ENCODE measurements at regions not wholly inside any gene's neighbourhood (a gene's known extent, or its start where the extent isn't known, plus 50 kb on each side); places are given as distances from the start of the nearest gene placed in this dataset.

GRCh38 chr20:50367739-50368375 is 142.3 kb upstream of the PTPN1 start:
- no peak overlapping the region for H3K4me3 ChIP-seq
- no peaks in the 10 kb centered on the region for H3K9me3 ChIP-seq
- peaks cover 0 to 8% (median 6%) of the 10 kb centered on the region in 4 donors for H3K4me1 ChIP-seq
- H3K27ac ChIP-seq (replicated peaks in 1 of 4), result no peak overlapping the region
- no peak for DNase-seq (ENCODE audit: extremely low spot score)
- intact Hi-C loops (cut with DNase I), result no loop called here
- 90% methylated on average over 8 of the region's 9 CpGs for WGBS
- TF ChIP-seq POLR2AphosphoS5 (IDR thresholded peaks at IDR 0.05), result no peak
- no peak for TF ChIP-seq POLR2A (IDR thresholded peaks at IDR 0.05; ENCODE audit: low read depth)
- H3K27me3 ChIP-seq, result no peaks in the 10 kb centered on the region
- H3K36me3 ChIP-seq, result no peaks in the 10 kb centered on the region

DNA sequence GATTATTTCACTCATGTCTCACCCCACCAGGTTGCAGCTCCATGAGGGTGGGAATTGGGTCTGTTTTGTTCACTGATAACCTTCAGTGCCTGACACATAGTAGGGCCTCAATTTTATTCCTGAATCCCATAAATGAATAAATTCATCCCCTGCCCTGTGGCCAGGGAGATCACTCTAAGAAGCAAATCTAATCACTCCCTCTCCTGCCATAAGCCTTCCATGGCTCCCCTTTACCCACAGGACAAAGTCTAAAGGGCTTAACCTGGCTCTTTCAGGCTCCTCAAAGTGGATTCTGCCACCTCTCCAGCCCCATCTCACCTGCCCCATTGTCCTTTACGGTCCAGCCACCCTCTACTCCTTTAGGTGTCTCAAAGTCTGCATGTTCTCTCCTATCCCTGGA is 141.8 kb upstream of the PTPN1 start:
- H3K36me3 ChIP-seq, result no peaks in the 10 kb centered on the region
- H3K27me3 ChIP-seq, result no peaks in the 10 kb centered on the region
- TF ChIP-seq EP300 (IDR thresholded peaks at IDR 0.05) (no peak), POLR2AphosphoS5 (IDR thresholded peaks at IDR 0.05) (no peak), POLR2A (IDR thresholded peaks at IDR 0.05; ENCODE audit: low read depth) (no peak)
- TF ChIP-seq, protein P1, sequence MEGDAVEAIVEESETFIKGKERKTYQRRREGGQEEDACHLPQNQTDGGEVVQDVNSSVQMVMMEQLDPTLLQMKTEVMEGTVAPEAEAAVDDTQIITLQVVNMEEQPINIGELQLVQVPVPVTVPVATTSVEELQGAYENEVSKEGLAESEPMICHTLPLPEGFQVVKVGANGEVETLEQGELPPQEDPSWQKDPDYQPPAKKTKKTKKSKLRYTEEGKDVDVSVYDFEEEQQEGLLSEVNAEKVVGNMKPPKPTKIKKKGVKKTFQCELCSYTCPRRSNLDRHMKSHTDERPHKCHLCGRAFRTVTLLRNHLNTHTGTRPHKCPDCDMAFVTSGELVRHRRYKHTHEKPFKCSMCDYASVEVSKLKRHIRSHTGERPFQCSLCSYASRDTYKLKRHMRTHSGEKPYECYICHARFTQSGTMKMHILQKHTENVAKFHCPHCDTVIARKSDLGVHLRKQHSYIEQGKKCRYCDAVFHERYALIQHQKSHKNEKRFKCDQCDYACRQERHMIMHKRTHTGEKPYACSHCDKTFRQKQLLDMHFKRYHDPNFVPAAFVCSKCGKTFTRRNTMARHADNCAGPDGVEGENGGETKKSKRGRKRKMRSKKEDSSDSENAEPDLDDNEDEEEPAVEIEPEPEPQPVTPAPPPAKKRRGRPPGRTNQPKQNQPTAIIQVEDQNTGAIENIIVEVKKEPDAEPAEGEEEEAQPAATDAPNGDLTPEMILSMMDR (IDR thresholded peaks at IDR 0.05), result no peak
- DNase-seq (ENCODE audit: extremely low spot score), result no peak
- H3K4me3 ChIP-seq, result no peak overlapping the region
- no peaks in the 10 kb centered on the region for H3K9me3 ChIP-seq
- H3K4me1 ChIP-seq, result peaks cover 0 to 8% (median 6%) of the 10 kb centered on the region in 4 donors
- 82% methylated on average over 1 of the region's 1 CpG for WGBS
- intact Hi-C loops (cut with DNase I), result no loop called here
- no peak overlapping the region for H3K27ac ChIP-seq (replicated peaks in 1 of 4)

DNA sequence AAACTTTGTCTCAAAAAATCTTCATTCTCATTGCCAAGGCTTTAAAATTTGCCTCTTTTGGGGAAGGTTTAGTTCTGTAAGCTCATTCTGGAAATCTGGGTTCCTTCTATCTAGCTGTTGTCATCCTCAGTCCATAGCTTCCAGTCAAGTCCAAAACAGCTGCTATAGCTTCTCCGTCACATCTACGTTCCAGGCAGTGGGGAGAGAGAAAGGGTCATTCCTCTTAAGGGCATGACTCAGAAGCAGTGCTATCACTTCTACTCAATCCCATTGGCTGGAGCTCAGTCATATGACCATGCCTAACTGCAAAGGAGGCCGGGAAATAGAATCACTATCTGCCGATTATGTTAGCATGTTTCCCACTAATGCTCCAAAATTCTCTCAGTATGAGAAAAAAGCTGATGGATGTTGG is 141.4 kb upstream of the PTPN1 start:
- intact Hi-C loops (cut with DNase I), result no loop called here
- TF ChIP-seq POLR2AphosphoS5 (IDR thresholded peaks at IDR 0.05) (no peak), EP300 (IDR thresholded peaks at IDR 0.05) (no peak)
- Histone ChIP-seq H3K4me3 (no peak overlapping the region), H3K9me3 (no peaks in the 10 kb centered on the region), H3K27me3 (no peaks in the 10 kb centered on the region), H3K36me3 (no peaks in the 10 kb centered on the region), H3K27ac (replicated peaks in 1 of 4) (no peak overlapping the region), H3K4me1 (peaks cover 0 to 8% (median 6%) of the 10 kb centered on the region in 4 donors)
- DNase-seq (ENCODE audit: extremely low spot score), result no peak
- 79% methylated on average over 3 of the region's 4 CpGs for WGBS

GRCh38 chr20:50369225-50370035 is 140.8 kb upstream of the PTPN1 start:
- DNase-seq (ENCODE audit: extremely low spot score), result no peak

GRCh38 chr20:50370036-50370566 is 140.1 kb upstream of the PTPN1 start:
- intact Hi-C loops (cut with DNase I), result no loop called here
- peaks cover 0 to 8% (median 6%) of the 10 kb centered on the region in 4 donors for H3K4me1 ChIP-seq
- no peak overlapping the region for H3K27ac ChIP-seq (replicated peaks in 1 of 4)
- no peak for DNase-seq (ENCODE audit: extremely low spot score)
- no peaks in the 10 kb centered on the region for H3K36me3 ChIP-seq
- H3K9me3 ChIP-seq, result no peaks in the 10 kb centered on the region
- TF ChIP-seq POLR2AphosphoS5 (IDR thresholded peaks at IDR 0.05), result no peak
- TF ChIP-seq POLR2A (IDR thresholded peaks at IDR 0.05; ENCODE audit: low read depth), result no peak
- TF ChIP-seq, protein P1 (IDR thresholded peaks at IDR 0.05), result no peak
- TF ChIP-seq EP300 (IDR thresholded peaks at IDR 0.05), result no peak
- H3K27me3 ChIP-seq, result no peaks in the 10 kb centered on the region
- WGBS, result 98% methylated on average over 11 of the region's 11 CpGs
- no peak overlapping the region for H3K4me3 ChIP-seq

More at GRCh38 chr20:50369225-50370035, 140.8 kb upstream of the PTPN1 start:
- H3K4me3 ChIP-seq, result no peak overlapping the region
- H3K36me3 ChIP-seq, result no peaks in the 10 kb centered on the region
- H3K4me1 ChIP-seq, result peaks cover 0 to 8% (median 6%) of the 10 kb centered on the region in 4 donors
- TF ChIP-seq EP300 (IDR thresholded peaks at IDR 0.05) (no peak), POLR2A (IDR thresholded peaks at IDR 0.05; ENCODE audit: low read depth) (no peak), POLR2AphosphoS5 (IDR thresholded peaks at IDR 0.05) (no peak)
- TF ChIP-seq, protein P1 (IDR thresholded peaks at IDR 0.05), result no peak
- 76% methylated on average over 12 of the region's 13 CpGs for WGBS
- H3K27me3 ChIP-seq, result no peaks in the 10 kb centered on the region
- no peak overlapping the region for H3K27ac ChIP-seq (replicated peaks in 1 of 4)
- intact Hi-C loops (cut with DNase I), result no loop called here
- no peaks in the 10 kb centered on the region for H3K9me3 ChIP-seq

Data from esophagus muscularis mucosa (tissue), 4 donors.